ENCODE measurements at regions not wholly inside any gene's neighbourhood (a gene's known extent, or its start where the extent isn't known, plus 50 kb on each side); places are given as distances from the start of the nearest gene placed in this dataset.

- peak overlapping the region; percentile 68 for H3K27ac Mint-ChIP-seq
- TF ChIP-seq, protein P1, sequence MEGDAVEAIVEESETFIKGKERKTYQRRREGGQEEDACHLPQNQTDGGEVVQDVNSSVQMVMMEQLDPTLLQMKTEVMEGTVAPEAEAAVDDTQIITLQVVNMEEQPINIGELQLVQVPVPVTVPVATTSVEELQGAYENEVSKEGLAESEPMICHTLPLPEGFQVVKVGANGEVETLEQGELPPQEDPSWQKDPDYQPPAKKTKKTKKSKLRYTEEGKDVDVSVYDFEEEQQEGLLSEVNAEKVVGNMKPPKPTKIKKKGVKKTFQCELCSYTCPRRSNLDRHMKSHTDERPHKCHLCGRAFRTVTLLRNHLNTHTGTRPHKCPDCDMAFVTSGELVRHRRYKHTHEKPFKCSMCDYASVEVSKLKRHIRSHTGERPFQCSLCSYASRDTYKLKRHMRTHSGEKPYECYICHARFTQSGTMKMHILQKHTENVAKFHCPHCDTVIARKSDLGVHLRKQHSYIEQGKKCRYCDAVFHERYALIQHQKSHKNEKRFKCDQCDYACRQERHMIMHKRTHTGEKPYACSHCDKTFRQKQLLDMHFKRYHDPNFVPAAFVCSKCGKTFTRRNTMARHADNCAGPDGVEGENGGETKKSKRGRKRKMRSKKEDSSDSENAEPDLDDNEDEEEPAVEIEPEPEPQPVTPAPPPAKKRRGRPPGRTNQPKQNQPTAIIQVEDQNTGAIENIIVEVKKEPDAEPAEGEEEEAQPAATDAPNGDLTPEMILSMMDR (IDR thresholded peaks at IDR 0.05; ENCODE audit: unreplicated experiment): no peak
Measured at GRCh38 chr2:145038041-145038525, 518.2 kb upstream of the ZEB2 start.

DNA sequence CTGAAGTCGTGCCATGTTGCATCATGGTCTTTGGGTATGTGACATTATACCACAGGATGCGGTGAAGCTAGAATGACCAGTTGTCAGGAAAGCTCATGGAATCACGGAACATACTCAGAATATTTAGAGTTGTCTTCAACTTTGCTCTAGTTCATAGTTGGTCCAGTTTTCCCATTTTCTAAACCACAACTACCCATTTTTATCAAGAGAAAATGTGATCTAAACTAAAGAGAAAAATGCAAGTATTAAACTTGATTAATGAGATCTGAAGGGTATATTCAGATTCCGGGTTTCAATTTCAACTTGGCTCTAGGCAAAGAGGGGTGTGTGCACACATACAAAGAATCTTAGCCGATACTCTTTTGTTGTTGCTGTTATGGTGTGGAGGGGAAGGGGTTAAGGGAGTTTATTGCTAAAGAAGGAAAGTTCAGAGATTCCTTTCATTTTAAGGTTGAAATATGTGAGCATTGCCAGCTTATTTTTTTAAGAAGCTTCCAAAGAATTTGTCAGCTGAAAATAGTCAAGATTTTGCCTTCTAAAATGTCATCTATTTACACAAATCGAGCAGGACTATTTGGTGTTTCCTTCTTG, 516.6 kb upstream of the ZEB2 start:
- H3K27ac Mint-ChIP-seq: peak overlapping the region; percentile 47
- H3K4me3 Mint-ChIP-seq: no peak overlapping the region
- no peaks in the 10 kb centered on the region for H3K27me3 Mint-ChIP-seq (ENCODE audit: low read depth)
- no peaks in the 10 kb centered on the region for H3K9me3 Mint-ChIP-seq
- TF ChIP-seq, protein P1 (IDR thresholded peaks at IDR 0.05; ENCODE audit: unreplicated experiment): no peak
- H3K4me1 Mint-ChIP-seq: peaks cover 21% of the 10 kb centered on the region
- DNase-seq (ENCODE audit: low spot score in 2 of 2, unreplicated experiment in 2 of 2): no peak
- no peaks in the 10 kb centered on the region for H3K36me3 Mint-ChIP-seq

More at GRCh38 chr2:145038041-145038525, 518.2 kb upstream of the ZEB2 start:
- DNase-seq (ENCODE audit: low spot score in 2 of 2, unreplicated experiment in 2 of 2): no peak
- no peaks in the 10 kb centered on the region for H3K27me3 Mint-ChIP-seq (ENCODE audit: low read depth)
- peaks cover 21% of the 10 kb centered on the region for H3K4me1 Mint-ChIP-seq
- peaks cover 6% of the 10 kb centered on the region for H3K9me3 Mint-ChIP-seq
- H3K4me3 Mint-ChIP-seq: no peak overlapping the region
- H3K36me3 Mint-ChIP-seq: no peaks in the 10 kb centered on the region

GRCh38 chr2:145034511-145034910, 514.6 kb upstream of the ZEB2 start:
- TF ChIP-seq, protein P1 (IDR thresholded peaks at IDR 0.05; ENCODE audit: unreplicated experiment): no peak
- no peaks in the 10 kb centered on the region for H3K9me3 Mint-ChIP-seq
- H3K36me3 Mint-ChIP-seq: no peaks in the 10 kb centered on the region
- no peaks in the 10 kb centered on the region for H3K27me3 Mint-ChIP-seq (ENCODE audit: low read depth)
- no peak for DNase-seq (ENCODE audit: low spot score in 2 of 2, unreplicated experiment in 2 of 2)
- H3K4me1 Mint-ChIP-seq: peaks cover 30% of the 10 kb centered on the region
- no peak overlapping the region for H3K27ac Mint-ChIP-seq
- no peak overlapping the region for H3K4me3 Mint-ChIP-seq

DNA sequence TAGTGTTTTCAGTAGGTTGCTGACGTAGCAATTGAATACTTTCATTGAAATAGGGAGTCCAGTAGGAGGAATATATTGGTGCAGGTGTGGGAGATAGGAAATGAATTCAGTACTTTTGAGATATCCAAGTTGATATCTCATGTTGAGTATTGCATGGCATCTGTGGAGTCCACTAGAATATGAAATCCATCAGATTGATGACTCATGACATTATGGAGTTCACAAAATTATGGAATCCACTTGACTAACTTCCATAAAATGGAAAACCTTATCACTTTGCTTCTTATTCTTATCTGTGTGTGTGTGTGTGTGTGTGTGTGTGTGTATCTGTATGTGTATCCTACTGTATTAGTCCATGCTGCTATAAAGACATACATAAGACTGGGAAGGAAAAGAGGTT, 513.5 kb upstream of the ZEB2 start:
- Mint-ChIP-seq H3K27me3 (ENCODE audit: low read depth) (no peaks in the 10 kb centered on the region), H3K36me3 (no peaks in the 10 kb centered on the region), H3K4me1 (peaks cover 34% of the 10 kb centered on the region), H3K27ac (no peak overlapping the region), H3K4me3 (no peak overlapping the region), H3K9me3 (no peaks in the 10 kb centered on the region)
- no peak for DNase-seq (ENCODE audit: low spot score in 2 of 2, unreplicated experiment in 2 of 2)
- TF ChIP-seq, protein P1 (IDR thresholded peaks at IDR 0.05; ENCODE audit: unreplicated experiment): no peak

- Mint-ChIP-seq H3K27me3 (ENCODE audit: low read depth) (no peaks in the 10 kb centered on the region), H3K4me1 (peaks cover 35% of the 10 kb centered on the region), H3K9me3 (no peaks in the 10 kb centered on the region), H3K4me3 (no peak overlapping the region), H3K27ac (no peak overlapping the region), H3K36me3 (no peaks in the 10 kb centered on the region)
- TF ChIP-seq, protein P1 (IDR thresholded peaks at IDR 0.05; ENCODE audit: unreplicated experiment): no peak
- DNase-seq (ENCODE audit: low spot score in 2 of 2, unreplicated experiment in 2 of 2): no peak
Measured at GRCh38 chr2:145032791-145033190, 512.9 kb upstream of the ZEB2 start.

Measured in mesothelial cell of epicardium (in vitro differentiated cells).